ENCODE measurements at regions not wholly inside any gene's neighbourhood (a gene's known extent, or its start where the extent isn't known, plus 50 kb on each side); places are given as distances from the start of the nearest gene placed in this dataset.

GRCh38 chr17:431494-431893 lies 78.9 kb upstream of the RPH3AL start:
- no peak for TF ChIP-seq CTCF (IDR thresholded peaks at IDR 0.05)

GRCh38 chr17:429589-429988 lies 77.0 kb upstream of the RPH3AL start:
- no peak for TF ChIP-seq CTCF (IDR thresholded peaks at IDR 0.05)

GRCh38 chr17:428414-428813 lies 75.8 kb upstream of the RPH3AL start:
- no peak for TF ChIP-seq CTCF (IDR thresholded peaks at IDR 0.05)

GRCh38 chr17:427891-428290 lies 75.3 kb upstream of the RPH3AL start:
- no peak for TF ChIP-seq CTCF (IDR thresholded peaks at IDR 0.05)

- no peak for TF ChIP-seq CTCF (IDR thresholded peaks at IDR 0.05)
These were observed 74.7 kb upstream of the RPH3AL start for GRCh38 chr17:427327-427726.

- no peak for TF ChIP-seq CTCF (IDR thresholded peaks at IDR 0.05)
These were observed 69.8 kb upstream of the RPH3AL start for GRCh38 chr17:422196-422930.

GRCh38 chr17:420479-421175 lies 68.0 kb upstream of the RPH3AL start:
- TF ChIP-seq CTCF (IDR thresholded peaks at IDR 0.05), result no peak

Data from LNCAP (cell line).